ENCODE measurements at regions not wholly inside any gene's neighbourhood (a gene's known extent, or its start where the extent isn't known, plus 50 kb on each side); places are given as distances from the start of the nearest gene placed in this dataset.

DNA sequence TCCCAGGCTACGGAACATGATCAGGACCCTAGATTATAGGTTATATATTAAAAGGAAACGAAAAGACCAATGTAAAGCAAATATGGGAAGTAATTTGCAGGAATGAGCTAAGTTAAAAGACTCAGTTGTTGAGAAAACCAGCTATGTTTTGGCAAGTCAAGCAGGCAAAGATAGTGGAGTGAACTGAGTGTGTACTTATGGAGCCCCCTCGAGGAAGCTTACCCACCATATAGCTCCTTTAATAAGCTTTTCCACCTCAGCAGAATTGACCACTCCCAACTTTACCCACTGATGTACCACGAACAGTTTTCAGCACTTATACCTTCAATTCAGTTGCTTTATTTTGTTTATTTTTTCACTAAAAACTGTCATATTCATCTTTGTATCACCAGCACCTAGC lies 57.3 kb upstream of the PJA2 start:
- Mint-ChIP-seq H3K27me3 (ENCODE audit: low read depth in 3 of 3) (peaks cover 4 to 7% (median 5%) of the 10 kb centered on the region in 3 donors), H3K4me3 (no peak overlapping the region), H3K36me3 (no peaks in the 10 kb centered on the region), H3K9me3 (peaks cover 0 to 2% (median 0%) of the 10 kb centered on the region in 6 donors), H3K27ac (no peak overlapping the region), H3K4me1 (peaks cover 5 to 12% of the 10 kb centered on the region in 2 donors)
- DNase-seq = no peak

Data from immature natural killer cell (primary cell).